Mesenchymal stem cell (in vitro differentiated cells and primary cell): ENCODE measurements at regions not wholly inside any gene's neighbourhood (a gene's known extent, or its start where the extent isn't known, plus 50 kb on each side); places are given as distances from the start of the nearest gene placed in this dataset.
A peak's percentile ranks its signal among the peaks of the same experiment; 100 is the strongest.

Experiments used
- DNase-seq: peaks from one replicate; pipeline ENCODE4 v3.0.0-alpha.2; 2013
- H2AFZ ChIP-seq: one replicate; pipeline ENCODE4 v1.6.1; 2013; ENCODE audit warnings: low read depth, mild to moderate bottlenecking, control low read depth, inconsistent platforms, low read length, moderate library complexity
- H2AK5ac ChIP-seq: 2 replicates; pipeline ENCODE4 v1.6.1; 2013; ENCODE audit warnings: low read length, moderate library complexity, mild to moderate bottlenecking, inconsistent platforms; ENCODE audit not compliant: severe bottlenecking
- H2BK120ac ChIP-seq: one replicate; pipeline ENCODE4 v1.6.1; 2013; ENCODE audit warnings: low read depth, mild to moderate bottlenecking, inconsistent platforms, low read length, moderate library complexity
- H2BK12ac ChIP-seq, 2 experiments: one replicate each; pipeline ENCODE4 v1.6.1; 2013; ENCODE audit warnings: inconsistent platforms in 2 of 2, low read length in 2 of 2, mild to moderate bottlenecking in 2 of 2, moderate library complexity in 2 of 2, control low read depth in 1 of 2
- H2BK15ac ChIP-seq: one replicate; pipeline ENCODE4 v1.6.1; 2013; ENCODE audit warnings: mild to moderate bottlenecking, low read depth, inconsistent platforms; ENCODE audit not compliant: poor library complexity, severe bottlenecking
- H2BK5ac ChIP-seq: 2 replicates; pipeline ENCODE4 v1.6.1; 2013; ENCODE audit warnings: low read depth, mild to moderate bottlenecking, low read length, control low read depth, inconsistent platforms; ENCODE audit not compliant: poor library complexity, severe bottlenecking
- H3K14ac ChIP-seq, 2 experiments: one replicate each; pipeline ENCODE4 v1.6.1; 2013; ENCODE audit warnings: inconsistent platforms in 2 of 2, low read length in 2 of 2, control low read depth in 1 of 2, mild to moderate bottlenecking in 1 of 2, moderate library complexity in 1 of 2
- H3K18ac ChIP-seq, 2 experiments: one replicate each; pipeline ENCODE4 v1.6.1; 2013; ENCODE audit warnings: inconsistent platforms in 2 of 2, low read length in 2 of 2, control low read depth in 1 of 2, low read depth in 1 of 2, mild to moderate bottlenecking in 1 of 2
- H3K23ac ChIP-seq, 2 experiments: one replicate each; pipeline ENCODE4 v1.6.1; 2013; ENCODE audit warnings: inconsistent platforms in 2 of 2, low read length in 2 of 2, mild to moderate bottlenecking in 2 of 2, moderate library complexity in 2 of 2, control low read depth in 1 of 2
- H3K27ac ChIP-seq: 2 replicates; pipeline ENCODE4 v1.5.1; 2013; ENCODE audit warnings: mild to moderate bottlenecking, moderate library complexity, low read length, control low read depth, inconsistent platforms; ENCODE audit not compliant: poor library complexity, severe bottlenecking
- H3K27me3 ChIP-seq, 2 experiments: 2 replicates each; pipeline versions ENCODE4 v1.6.1 to v1.7.0; 2013; ENCODE audit warnings: low read length in 2 of 2, mild to moderate bottlenecking in 2 of 2, moderate library complexity in 2 of 2, control low read depth in 1 of 2, inconsistent platforms in 1 of 2; ENCODE audit not compliant: control insufficient read depth in 1 of 2, insufficient read depth in 1 of 2
- H3K36me3 ChIP-seq, 2 experiments: 2 replicates each; pipeline versions ENCODE4 v1.6.1 to v1.7.0; 2013; ENCODE audit warnings: low read length in 2 of 2, control low read depth in 1 of 2, inconsistent platforms in 1 of 2, low read depth in 1 of 2, mild to moderate bottlenecking in 1 of 2; ENCODE audit not compliant: insufficient read depth in 2 of 2, control insufficient read depth in 1 of 2
- H3K4ac ChIP-seq, 2 experiments: one replicate each; pipeline ENCODE4 v1.6.1; 2013; ENCODE audit warnings: inconsistent platforms in 2 of 2, low read length in 2 of 2, mild to moderate bottlenecking in 2 of 2, moderate library complexity in 2 of 2, control low read depth in 1 of 2, low read depth in 1 of 2
- H3K4me1 ChIP-seq: 2 replicates; pipeline ENCODE4 v1.6.1; 2013; ENCODE audit warnings: low read depth, low read length, control low read depth; ENCODE audit not compliant: control insufficient read depth, insufficient read depth
- H3K4me2 ChIP-seq: 2 replicates; pipeline ENCODE4 v1.6.1; 2013; ENCODE audit warnings: low read length, mild to moderate bottlenecking, inconsistent platforms; ENCODE audit not compliant: poor library complexity, severe bottlenecking
- H3K4me3 ChIP-seq, 2 experiments: 2 replicates each; pipeline versions ENCODE4 v1.5.1 to v1.7.0; 2013; ENCODE audit warnings: low read length in 2 of 2, mild to moderate bottlenecking in 2 of 2, control low read depth in 1 of 2, low read depth in 1 of 2; ENCODE audit not compliant: insufficient read depth in 1 of 2
- H3K79me1 ChIP-seq: replicated peaks from 2 replicates; pipeline ENCODE4 v1.6.1; 2013; ENCODE audit warnings: mild to moderate bottlenecking, control low read depth, low read length, inconsistent platforms; ENCODE audit not compliant: poor library complexity, severe bottlenecking
- H3K9ac ChIP-seq: 2 replicates; pipeline ENCODE4 v1.7.0; 2013; ENCODE audit warnings: mild to moderate bottlenecking, low read length, moderate library complexity
- H3K9me3 ChIP-seq: 2 replicates; pipeline ENCODE4 v1.7.0; 2013; ENCODE audit warnings: mild to moderate bottlenecking, low read length; ENCODE audit not compliant: control insufficient read depth
- H4K8ac ChIP-seq: one replicate; pipeline ENCODE4 v1.6.1; 2013; ENCODE audit warnings: inconsistent platforms, mild to moderate bottlenecking, low read length, moderate library complexity
- H4K91ac ChIP-seq: one replicate; pipeline ENCODE4 v1.6.1; 2013; ENCODE audit warnings: mild to moderate bottlenecking, low read length, inconsistent platforms
- WGBS: methylation state at CpG from one replicate; pipeline ENCODE4 v1.1.7; 2013; ENCODE audit warnings: mixed read lengths; 5-methylcytosine and 5-hydroxymethylcytosine counted together

DNA sequence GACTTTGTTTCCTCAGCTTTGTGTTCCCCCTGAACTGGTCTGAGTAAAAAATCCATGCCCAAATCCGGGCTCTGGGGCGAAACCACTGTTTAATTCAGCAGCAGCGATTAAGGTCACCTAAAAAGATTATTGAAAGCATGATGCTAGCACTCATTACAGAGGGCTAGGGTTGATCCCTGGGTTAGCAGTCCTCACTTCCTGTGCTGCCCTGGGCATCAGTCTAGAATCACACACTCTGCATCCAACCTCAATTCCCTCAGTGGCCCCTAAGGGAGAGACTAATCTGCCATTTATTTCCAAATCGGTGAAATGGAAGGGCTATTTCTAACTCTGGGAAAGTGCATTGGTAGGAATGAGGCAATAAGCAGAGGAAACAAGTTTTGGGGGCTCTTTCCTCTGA, 107.2 kb downstream of the BTG1 start:
- Histone ChIP-seq H3K9ac (no peak overlapping the region), H3K23ac (no peak overlapping the region), H3K9me3 (no peaks in the 10 kb centered on the region), H3K4me1 (peaks cover 2% of the 10 kb centered on the region), H3K4me3 (no peak overlapping the region), H2BK120ac (no peak overlapping the region), H2AFZ (no peak overlapping the region), H4K8ac (no peak overlapping the region), H4K91ac (no peak overlapping the region), H2BK12ac (peak overlapping the region in 1 of 2 experiments; percentile 71), H2AK5ac (no peak overlapping the region), H3K27me3 (no peaks in the 10 kb centered on the region), H3K4ac (no peak overlapping the region), H3K14ac (no peak overlapping the region), H3K27ac (no peak overlapping the region), H3K4me2 (no peak overlapping the region), H3K36me3 (no peaks in the 10 kb centered on the region), H2BK5ac (no peak overlapping the region), H3K79me1 (no peaks in the 10 kb centered on the region), H2BK15ac (no peak overlapping the region), H3K18ac (peak overlapping the region in 1 of 2 experiments; percentile 60)
- DNase-seq: no peak
- WGBS: 93% methylated on average over 4 of the region's 4 CpGs

DNA sequence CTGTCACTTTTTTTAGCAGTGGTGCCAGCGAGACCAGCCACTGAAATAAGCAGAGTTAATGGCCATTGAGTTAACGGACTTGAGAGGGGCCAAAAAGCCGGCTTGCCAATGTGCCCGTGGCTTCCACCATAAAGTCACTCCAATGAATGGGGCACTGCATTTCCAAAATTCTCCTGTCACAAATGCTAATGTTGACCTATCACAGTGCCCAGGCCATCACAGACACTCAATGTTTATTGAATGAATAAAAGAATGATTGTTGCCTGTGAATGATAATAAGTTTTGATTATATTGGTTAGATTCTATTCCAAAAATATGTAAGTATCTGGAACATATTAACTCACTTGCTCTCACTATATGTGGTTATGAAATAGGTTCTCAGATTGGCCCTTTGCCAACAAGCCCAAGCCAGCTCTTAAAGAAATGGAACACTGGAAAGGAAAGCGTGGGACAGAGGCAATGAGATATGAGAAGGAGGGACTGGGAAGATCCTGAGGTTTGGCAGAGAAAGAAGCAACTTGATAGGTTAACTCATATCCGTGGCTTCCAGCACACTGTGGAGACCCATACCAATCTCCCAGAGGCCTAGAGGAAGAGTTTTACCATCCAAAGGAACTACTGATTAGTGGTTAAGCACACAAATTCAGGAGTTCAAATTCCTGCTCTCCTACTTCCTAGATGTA, 108.7 kb downstream of the BTG1 start:
- DNase-seq: peak; percentile 37
- Histone ChIP-seq H3K4me2 (no peak overlapping the region), H4K91ac (no peak overlapping the region), H3K4me3 (no peak overlapping the region), H2BK12ac (peak overlapping the region in 1 of 2 experiments; percentile 83), H2BK5ac (no peak overlapping the region), H2AK5ac (no peak overlapping the region), H3K4me1 (peaks cover 2% of the 10 kb centered on the region), H3K36me3 (no peaks in the 10 kb centered on the region), H4K8ac (peak overlapping the region; percentile 55), H2BK120ac (no peak overlapping the region), H3K27ac (no peak overlapping the region), H3K9me3 (no peaks in the 10 kb centered on the region), H3K23ac (no peak overlapping the region), H3K27me3 (no peaks in the 10 kb centered on the region), H3K18ac (peak overlapping the region in 1 of 2 experiments; percentile 38), H2AFZ (no peak overlapping the region), H2BK15ac (no peak overlapping the region), H3K9ac (no peak overlapping the region), H3K4ac (no peak overlapping the region), H3K14ac (no peak overlapping the region), H3K79me1 (no peaks in the 10 kb centered on the region)
- WGBS: 94% methylated on average over 6 of the region's 6 CpGs

DNA sequence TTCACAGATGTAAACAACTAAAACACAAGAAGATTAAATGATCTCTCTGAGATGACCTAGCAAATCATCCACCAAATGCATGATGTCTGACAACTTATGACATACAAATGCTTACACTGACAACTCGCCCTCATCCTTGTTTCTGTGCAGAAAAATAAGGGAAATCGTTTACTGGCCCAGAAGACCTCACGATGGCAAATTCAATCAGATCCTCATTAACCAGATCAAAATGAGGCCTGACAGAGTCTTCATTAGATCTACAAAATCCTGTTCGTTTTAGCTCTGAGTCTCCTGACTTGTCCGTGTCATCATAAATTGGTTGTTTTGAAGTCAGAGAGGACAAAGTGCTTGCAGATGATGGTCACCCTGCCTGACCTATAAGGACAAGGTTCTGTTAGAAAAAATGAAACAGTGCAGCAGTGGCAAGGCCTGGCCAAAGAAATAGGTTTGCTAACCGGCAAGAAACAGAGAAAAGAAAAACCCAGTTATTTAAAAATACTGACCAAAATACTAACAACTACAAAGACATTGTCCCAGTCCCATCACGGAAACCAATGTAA, 109.5 kb downstream of the BTG1 start:
- H3K14ac ChIP-seq: no peak overlapping the region
- H3K79me1 ChIP-seq: no peaks in the 10 kb centered on the region
- no peak overlapping the region for H2BK120ac ChIP-seq
- no peak for DNase-seq
- H3K4me3 ChIP-seq: no peak overlapping the region
- no peak overlapping the region for H2BK5ac ChIP-seq
- H2BK15ac ChIP-seq: no peak overlapping the region
- 81% methylated on average over 7 of the region's 7 CpGs for WGBS
- H3K27me3 ChIP-seq: no peaks in the 10 kb centered on the region
- H3K27ac ChIP-seq: no peak overlapping the region
- no peaks in the 10 kb centered on the region for H3K9me3 ChIP-seq
- no peak overlapping the region for H2AK5ac ChIP-seq
- H3K4me1 ChIP-seq: peaks cover 2% of the 10 kb centered on the region
- H3K9ac ChIP-seq: no peak overlapping the region
- no peak overlapping the region for H3K23ac ChIP-seq
- H3K18ac ChIP-seq: peak overlapping the region in 1 of 2 experiments; percentile 49
- no peak overlapping the region for H2AFZ ChIP-seq
- H3K36me3 ChIP-seq: no peaks in the 10 kb centered on the region
- H3K4ac ChIP-seq: peak overlapping the region in 1 of 2 experiments; percentile 78
- no peak overlapping the region for H4K8ac ChIP-seq
- H3K4me2 ChIP-seq: no peak overlapping the region
- H2BK12ac ChIP-seq: peak overlapping the region in 1 of 2 experiments; percentile 42
- no peak overlapping the region for H4K91ac ChIP-seq

DNA sequence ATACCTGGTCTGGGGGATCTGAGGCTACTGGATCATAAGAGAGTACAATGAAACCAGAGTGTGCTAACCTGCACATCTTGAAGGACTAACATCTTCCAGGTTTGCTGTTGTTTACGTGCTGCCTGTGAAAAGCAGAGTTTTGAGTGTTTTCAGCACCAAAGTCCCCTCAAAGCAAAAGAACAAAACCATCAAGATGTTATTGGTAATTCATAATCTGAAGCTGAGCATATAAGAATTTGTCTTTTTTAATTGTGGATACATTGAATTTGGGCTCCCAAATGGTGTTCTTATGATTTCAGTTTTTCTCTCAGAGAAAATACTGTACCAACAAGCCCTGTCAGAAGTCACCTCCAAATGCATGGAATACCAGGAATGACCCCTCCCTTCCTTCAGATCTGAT, 110.2 kb downstream of the BTG1 start:
- Histone ChIP-seq H3K79me1 (no peaks in the 10 kb centered on the region), H2BK5ac (no peak overlapping the region), H2AFZ (no peak overlapping the region), H3K14ac (no peak overlapping the region), H3K4me3 (peak overlapping the region in 1 of 2 experiments; percentile 71), H3K9me3 (no peaks in the 10 kb centered on the region), H2BK12ac (peak overlapping the region in 1 of 2 experiments; percentile 73), H4K91ac (no peak overlapping the region), H3K9ac (peak overlapping the region; percentile 63), H3K36me3 (no peaks in the 10 kb centered on the region), H4K8ac (no peak overlapping the region), H3K4me1 (peaks cover 2% of the 10 kb centered on the region), H2AK5ac (no peak overlapping the region), H3K27ac (no peak overlapping the region), H3K23ac (no peak overlapping the region), H3K27me3 (no peaks in the 10 kb centered on the region), H3K4me2 (no peak overlapping the region), H2BK15ac (no peak overlapping the region), H3K4ac (no peak overlapping the region), H3K18ac (peak overlapping the region in 1 of 2 experiments; percentile 16), H2BK120ac (no peak overlapping the region)
- DNase-seq: no peak
- no CpG with 5 or more reads among the region's 1 CpG for WGBS
